Prostate gland (tissue), 2 donors: ENCODE measurements at regions not wholly inside any gene's neighbourhood (a gene's known extent, or its start where the extent isn't known, plus 50 kb on each side); places are given as distances from the start of the nearest gene placed in this dataset.

Experiments used
- POLR2A ChIP-seq: fragments of 450-650 bp; IDR thresholded peaks from one replicate; pipeline ENCODE4 v1.6.1; 2016; ENCODE audit warnings: antibody characterized with exemption, mild to moderate bottlenecking
- TF ChIP-seq, protein P1 (sequence below), 4 experiments: fragments of 200-600 bp in 2 of 4; fragments of 450-650 bp in 2 of 4; sonication (generic) in 2 of 4; IDR thresholded peaks; 1 replicate in 3 of 4; 2 replicates in 1 of 4; pipeline ENCODE4 v1.5.1; 2016 to 2019; ENCODE audit warnings: antibody characterized with exemption in 4 of 4, mild to moderate bottlenecking in 2 of 4, moderate library complexity in 2 of 4

DNA sequence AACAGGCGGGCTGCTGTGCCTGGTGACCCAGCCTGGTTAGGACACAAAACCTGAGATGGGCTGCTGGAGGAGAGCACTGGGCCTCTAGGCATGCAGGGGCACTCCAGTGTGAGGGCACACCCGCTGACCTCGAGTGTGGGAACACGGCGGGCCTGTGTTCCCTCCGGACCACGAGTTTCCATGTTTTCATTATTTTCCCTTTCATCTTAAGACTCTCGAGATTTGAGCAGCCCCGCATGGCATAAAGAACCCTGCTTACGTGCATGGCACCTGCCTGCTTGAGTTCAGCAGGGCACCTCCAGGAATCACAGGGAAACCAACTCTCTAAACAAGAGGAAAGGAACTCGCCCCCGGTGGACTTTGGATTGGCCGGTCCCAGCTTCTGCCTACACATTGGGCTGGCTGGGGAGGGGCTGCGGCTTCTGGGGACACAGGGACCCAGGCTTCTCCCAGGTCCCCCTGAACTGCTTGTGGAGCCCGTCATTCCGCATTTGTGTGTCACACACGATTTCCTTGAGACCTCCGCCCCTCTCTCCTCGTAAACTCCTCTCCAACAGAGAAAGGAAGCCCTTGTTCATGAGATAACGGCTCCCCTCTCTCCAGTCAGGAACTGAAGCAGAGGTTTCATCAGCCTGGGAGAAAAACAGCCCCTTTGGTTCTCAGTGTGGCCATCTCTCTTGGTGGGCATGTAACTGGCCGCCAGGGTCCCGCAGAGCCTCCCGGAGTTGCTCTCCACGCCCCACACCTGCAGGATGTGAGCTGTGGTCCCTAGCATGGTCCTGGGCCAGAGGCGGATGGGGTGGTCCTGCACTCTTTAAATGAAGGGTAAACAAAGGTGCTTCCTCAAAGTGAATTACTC is 181.8 kb downstream of the TTLL2 start:
- TF ChIP-seq, protein P1, sequence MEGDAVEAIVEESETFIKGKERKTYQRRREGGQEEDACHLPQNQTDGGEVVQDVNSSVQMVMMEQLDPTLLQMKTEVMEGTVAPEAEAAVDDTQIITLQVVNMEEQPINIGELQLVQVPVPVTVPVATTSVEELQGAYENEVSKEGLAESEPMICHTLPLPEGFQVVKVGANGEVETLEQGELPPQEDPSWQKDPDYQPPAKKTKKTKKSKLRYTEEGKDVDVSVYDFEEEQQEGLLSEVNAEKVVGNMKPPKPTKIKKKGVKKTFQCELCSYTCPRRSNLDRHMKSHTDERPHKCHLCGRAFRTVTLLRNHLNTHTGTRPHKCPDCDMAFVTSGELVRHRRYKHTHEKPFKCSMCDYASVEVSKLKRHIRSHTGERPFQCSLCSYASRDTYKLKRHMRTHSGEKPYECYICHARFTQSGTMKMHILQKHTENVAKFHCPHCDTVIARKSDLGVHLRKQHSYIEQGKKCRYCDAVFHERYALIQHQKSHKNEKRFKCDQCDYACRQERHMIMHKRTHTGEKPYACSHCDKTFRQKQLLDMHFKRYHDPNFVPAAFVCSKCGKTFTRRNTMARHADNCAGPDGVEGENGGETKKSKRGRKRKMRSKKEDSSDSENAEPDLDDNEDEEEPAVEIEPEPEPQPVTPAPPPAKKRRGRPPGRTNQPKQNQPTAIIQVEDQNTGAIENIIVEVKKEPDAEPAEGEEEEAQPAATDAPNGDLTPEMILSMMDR (IDR thresholded peaks at IDR 0.05), result no peak
- no peak for TF ChIP-seq POLR2A
